DMS114 treated with DMSO at 0.1 percent for 48 hours (cell line): ENCODE measurements at regions not wholly inside any gene's neighbourhood (a gene's known extent, or its start where the extent isn't known, plus 50 kb on each side); places are given as distances from the start of the nearest gene placed in this dataset.

Experiments used
- DNase-seq: peaks from one replicate; lab custom pipeline; 2025; ENCODE audit not compliant: unreplicated experiment; lab: John Stamatoyannopoulos, UW

DNA sequence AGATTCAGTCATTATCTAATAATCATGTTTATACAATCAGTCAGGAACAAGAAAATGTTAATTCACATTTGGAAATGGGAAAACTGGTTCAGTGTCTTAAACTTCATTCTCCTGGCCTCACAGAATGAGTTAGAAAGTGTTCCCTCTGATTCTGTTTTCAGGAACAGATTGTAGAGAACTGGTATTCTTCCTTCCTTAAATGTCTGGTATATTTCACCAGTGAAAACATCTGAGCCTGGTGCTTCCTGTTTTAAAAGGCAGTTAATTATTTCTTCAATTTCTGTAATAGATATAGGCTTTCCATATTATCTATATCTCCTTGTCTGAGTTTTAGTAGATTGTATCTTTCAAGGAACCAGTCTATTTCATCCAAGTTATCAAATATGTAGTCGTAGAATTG lies 97.1 kb upstream of the TMEM168 start:
- DNase-seq, result no peak

DNA sequence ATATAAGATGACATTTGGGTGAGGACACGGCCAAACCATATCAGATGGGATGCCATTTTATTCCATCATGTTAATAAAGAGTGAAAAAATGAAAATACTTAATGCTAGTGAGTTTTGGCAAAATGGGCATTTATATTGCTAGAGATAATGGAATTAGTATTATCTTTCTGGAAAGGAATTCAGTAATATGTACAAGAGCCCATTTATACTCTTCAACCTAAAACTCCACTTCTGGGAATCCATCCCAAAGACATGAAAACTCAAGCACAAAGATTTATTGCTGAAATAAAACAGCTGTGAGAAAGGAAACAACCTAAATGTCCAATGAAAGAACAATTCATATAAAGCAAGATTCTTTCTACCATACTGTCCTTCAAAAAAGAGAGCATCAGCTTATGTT lies 96.0 kb upstream of the TMEM168 start:
- no peak for DNase-seq

DNA sequence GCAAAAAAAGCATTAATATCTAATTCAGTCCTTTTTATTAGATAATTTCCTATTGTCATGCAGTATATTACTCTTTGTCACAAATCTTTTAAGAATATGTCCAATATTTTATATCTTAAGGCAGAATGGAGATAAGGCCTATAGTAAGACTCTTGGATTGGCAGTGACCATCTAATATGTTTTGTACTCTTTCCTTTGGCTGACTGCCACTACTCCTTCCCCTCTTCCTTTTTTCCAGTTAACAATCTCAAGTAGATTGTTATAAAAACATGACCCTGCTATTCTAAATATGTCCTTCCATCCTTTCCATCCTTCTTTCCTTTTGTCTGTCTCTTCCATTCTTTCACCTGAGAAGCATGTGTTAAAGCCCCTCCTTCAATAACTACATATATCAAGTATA lies 92.8 kb upstream of the TMEM168 start:
- DNase-seq, result no peak

DNA sequence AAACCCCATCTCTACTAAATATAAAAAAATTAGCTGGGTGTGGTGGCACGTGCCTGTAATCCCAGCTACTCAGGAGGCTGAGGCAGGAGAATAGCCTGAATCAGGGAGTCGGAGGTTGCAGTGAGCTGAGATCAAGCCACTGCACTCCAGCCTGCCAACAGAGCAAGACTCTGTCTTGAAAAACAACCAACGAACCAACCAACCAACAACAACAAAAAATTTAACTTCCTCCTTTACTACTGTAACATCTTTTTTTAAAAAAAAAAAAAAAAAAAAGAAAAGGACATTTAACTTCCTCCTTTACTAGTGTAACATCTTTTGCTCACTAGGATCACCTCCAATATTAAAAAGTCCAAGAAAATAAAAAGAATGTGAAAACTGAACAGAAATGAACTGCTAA lies 92.3 kb upstream of the TMEM168 start:
- no peak for DNase-seq

DNA sequence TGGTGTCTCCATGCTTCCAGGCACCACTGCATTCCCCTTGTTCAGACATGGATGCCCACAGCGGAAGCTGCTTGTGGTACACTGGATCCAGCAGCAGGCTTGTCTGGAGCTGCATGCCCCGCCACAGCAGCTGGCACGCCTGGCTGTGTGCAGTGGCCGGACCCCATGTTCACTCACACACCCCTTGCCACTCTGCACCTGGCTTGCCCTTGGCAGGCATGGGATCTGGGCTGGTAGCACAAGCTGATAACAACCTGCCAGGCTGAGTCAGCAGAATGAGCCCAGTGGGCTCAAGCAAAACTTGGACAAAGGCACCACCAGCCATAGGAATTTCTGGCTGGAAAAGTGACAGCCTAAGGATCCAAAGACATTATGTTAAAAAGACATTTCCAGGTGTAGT lies 91.8 kb upstream of the TMEM168 start:
- DNase-seq, result no peak

DNA sequence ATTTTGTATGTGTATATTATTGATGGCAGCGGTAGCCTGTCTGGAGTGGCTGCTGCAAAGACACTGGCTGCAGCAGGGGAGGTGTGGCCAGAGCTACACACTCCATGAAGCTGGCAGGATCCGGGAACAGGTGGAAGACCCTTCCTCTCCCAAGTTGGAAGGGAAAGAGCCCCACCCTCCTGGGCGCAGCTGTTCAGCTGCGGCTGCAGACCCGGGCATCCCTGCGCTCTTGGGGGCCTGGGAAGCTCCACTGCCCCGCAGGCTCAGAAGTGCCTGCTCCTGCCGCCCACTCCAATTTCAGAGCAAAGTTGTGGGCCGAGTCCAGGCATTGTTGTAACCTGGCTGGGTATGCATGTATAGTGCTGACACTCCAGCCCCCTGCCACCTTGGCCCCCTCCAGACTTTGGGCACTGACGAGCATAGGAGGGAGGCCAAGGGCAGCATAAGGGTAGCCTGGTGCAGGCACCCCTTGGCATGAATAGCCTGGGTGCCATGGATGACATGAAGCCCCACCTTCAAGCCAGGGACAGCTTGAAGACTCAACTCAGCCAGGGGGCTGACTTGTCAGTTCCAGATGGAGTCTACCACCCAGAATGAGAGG lies 90.7 kb upstream of the TMEM168 start:
- DNase-seq, result no peak

DNA sequence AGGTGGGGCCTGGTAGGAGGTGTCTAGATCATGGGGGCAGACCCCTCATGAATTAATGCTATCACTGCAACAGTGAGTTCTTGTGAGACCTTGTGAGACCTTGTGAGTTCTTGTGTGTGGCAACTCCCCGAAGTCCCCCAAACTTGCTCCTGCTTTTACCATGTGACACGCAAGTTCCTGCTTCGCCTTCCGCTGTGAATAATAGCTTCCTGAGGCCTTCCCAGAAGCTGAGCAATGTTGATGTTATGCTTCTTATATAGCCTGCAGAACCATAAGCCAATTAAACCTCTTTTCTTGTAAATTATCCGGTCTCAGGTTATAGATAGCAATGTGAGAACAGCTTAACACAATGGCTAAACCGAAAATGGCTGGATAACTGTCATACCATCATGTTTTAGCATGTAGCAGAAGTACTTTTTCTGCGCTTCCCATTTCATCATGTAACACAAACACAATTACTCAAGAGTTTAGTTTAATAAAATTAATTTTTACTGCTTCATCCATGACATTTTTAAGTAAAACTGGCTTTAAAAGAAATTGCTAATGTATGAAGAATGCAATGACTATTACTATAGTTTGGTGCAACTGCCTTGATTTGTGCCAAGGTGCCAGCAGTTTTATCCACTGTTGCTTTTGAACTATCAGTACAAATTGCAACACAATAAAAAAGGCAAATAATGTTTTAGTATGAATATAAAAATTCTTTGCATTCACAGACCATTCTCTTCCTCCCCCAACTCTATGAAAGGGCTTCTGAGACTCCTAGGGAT lies 87.7 kb upstream of the TMEM168 start:
- DNase-seq, result no peak

DNA sequence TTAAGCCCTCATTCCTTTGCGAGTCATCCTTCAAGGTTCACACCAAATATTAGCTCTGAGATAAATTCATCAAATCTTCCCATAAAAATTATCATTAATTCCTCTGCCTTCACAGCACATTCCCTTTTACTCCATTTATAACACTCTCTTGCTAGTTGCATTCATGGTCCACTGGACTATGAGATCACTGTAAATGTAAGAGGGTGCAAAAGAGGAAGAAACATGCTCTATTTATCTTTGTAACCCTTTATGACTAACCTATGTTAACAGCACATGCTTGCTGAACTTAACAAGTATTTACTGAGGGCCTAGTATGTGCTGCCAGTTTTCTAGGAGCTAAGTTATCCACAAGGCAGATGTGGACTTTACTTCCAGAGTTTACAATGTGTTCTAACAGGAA lies 86.7 kb upstream of the TMEM168 start:
- DNase-seq, result no peak

DNA sequence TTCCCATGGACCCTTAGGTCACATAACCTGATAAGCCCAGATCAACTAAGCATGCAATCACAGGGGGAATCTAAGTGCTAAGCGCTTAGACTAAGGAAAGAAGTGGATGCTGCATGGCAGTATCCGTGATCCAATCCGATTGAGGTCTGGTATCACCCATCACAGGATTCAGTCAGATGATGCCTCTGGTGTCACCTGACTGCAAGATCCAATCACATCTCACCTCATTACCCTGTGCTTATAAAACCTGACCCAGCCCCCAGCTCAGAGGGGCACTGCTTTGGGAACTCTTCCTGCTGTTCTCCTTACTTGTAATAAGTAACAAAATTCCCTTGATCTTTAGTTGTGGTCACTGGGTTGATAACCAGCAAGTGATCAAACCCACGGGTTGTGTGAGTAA lies 84.7 kb upstream of the TMEM168 start:
- DNase-seq, result no peak

DNA sequence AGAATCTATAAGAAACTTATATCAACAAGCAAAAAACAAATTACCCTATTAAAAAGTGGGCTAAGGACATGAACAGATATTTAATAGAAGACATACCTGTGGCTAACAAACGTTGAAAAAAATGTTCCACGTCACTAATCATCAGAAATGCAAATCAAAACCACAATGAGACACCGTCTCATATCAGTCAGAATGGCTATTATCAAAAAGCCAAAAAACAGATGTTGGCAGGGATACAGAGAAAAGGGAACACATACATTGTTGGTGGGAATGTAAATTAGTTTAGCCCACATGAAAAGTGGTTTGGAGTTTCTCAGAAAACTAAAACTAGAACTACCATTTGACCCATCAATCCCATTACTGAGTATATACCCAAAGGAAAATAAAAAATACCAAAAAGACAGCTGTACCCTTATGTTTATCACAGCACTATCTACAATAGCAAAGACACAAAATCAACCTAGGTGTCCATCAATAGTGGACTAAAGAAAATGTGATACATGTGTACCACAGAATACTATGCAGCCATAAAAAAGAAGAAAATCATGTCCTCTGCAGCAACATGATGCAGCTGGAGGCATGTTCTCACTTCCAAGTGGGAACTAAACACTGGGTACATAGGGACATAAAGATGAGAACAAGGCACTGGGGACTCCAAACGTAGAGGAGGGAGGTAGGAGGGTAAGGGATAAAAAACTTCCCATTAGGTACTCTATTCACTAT lies 83.8 kb upstream of the TMEM168 start:
- DNase-seq, result no peak

DNA sequence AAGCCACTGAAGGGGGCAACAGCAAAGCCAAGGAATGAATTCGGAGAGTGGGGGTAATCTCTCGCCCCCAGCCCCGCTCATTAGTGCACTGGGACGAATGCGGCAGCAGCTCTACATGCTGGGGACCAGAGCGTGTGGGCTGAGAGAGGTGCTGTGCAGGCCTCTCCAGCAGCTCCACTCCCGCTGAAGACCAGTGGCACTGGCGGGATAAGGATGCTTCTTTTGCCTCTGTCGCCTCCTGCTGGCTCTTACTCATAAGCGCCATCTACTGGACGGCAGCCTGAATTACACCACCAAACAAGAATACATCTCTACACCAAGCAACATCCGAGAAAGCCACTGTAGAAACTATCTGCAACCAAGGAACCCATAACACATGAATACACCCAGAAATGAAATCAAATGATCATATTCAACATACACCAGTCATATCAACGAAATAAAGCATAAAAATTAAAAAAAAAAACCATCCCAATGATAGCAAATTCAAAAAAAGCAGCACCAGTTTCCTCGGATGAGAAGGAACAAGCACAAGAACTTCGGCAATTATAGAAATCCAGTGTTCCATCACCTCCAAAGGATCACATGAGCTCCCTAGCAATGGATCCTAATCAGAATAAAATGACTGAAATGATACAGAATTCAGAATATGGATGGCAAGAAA lies 79.0 kb upstream of the TMEM168 start:
- DNase-seq, result peak; percentile 32

DNA sequence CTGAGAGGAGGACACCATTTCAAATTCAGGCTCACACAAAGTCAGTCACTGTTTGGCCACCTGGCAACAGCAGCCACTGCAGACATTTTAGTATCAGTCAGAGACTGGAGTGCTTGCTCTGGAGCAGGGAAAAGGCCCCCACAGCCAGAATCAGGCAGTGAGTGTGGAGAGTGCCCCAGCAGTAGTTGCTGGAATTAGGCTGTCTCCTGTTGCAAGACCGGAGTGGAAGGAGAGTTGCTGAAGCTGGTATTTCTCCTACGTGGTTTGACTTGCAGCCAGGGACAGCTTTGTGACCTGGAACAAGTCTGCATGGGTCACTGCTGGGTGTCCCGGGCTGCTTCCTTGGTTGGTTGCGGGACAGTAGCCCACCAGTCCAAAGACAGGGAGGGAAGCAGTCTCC lies 78.4 kb upstream of the TMEM168 start:
- no peak for DNase-seq

DNA sequence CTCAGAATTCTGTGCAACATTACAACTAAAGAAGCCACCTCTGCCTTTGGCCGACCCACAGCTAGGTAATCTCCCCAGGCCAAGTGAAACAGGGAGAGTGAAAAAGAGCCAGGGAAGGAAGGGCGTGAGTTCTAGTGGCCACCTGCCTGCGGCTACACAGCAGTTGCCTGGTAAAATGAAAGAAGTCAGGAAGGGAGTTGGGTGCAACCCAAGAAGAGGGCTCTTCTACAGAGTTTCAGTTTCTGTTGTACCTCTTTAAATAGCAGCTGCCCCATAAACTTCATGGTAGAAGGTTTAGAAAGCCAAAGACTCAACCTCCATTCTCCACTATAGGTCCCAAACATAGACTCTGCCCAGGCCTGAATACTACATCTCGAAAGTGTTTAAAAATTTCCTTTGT lies 76.2 kb upstream of the TMEM168 start:
- no peak for DNase-seq

DNA sequence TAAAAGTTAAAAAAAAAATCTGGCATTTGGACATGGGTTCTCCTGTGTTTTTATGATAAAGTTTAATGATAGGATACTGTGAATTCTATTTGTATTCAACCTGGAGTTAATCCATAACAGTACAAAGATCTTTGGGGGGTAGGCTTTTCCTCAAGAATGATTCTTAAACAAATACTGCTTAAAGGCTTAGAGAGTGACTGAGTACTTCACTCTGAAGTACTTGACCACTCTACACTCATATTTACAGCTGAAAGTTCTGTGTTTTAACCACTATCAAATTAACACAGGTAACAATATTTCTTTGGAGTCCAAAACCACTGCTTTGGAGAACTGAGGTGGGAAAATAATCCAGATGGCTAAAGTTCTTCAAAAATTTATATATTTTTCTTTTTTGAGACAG lies 74.2 kb upstream of the TMEM168 start:
- no peak for DNase-seq

DNA sequence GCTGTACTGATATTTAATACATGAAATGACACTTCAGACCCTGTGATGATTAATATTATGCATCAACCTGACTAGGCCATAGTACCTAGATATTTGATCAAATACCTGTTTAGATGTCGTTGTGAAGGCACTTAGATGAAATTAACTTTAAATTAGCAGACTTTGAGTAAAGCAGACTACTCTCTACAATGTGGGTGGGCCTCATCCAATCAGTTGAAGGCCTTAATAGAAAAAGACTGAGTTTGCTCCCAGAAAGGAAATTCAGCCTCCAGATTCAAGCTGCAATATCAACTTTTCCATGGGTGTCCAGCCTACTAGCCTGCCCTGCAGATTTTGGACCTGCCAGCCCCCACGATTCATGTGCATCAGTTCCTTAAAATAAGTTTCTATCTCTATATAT lies 68.6 kb upstream of the TMEM168 start:
- DNase-seq, result no peak

DNA sequence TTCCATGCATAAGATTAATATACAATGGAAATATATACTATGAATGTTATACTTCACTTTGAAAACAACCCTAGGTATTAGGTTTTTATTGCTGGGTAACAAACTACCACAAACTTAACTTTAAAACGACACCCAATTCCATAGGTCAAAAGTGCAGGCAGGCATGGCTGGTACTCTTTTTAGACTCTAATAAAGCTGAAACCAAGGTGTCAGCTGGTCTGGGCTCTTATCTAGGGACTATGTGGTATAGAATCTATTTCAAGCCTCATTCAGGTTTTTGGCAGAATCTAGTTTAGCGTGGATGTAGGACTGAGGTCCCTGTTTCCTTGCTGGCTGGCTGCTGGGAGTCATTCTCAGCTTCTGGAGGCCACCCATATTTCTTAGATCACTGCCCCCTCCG lies 65.0 kb upstream of the TMEM168 start:
- no peak for DNase-seq

DNA sequence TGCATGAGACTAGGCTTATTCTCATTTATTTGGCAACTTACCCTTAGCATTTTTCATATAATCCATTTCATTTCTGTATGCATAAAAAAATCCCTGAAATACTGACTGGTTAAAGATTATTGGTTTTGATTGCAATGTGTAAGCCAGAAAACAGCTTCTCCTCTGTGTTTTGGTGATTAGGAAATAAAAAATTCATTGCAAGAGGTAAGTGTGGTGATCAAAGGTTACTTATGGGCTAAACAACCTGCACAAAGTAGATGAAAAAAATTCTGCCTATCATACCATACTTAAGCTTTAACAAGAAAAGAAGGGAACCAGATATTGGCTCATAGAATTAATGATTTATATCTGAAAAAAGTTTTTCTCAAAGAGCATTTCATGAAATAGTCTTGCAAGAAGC lies 64.0 kb upstream of the TMEM168 start:
- DNase-seq, result no peak

DNA sequence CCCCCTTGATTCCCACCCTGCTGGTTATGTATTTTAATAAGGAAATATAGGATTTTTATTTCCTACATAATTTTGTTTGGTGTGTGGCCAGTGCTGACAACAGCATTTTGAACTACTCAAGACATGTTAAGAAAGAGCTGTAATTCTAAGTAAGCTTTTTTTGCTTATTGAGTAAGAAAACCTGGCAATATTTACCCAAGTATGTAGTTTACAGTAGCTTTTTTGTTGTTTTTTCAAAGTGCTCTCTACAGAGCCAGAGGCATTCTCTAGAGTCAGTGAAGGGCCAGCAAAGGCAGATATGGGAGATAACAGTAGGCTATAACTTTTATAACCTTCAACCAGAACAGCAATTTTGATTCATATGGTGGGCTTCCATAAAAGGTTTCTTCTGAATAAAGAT lies 63.2 kb upstream of the TMEM168 start:
- no peak for DNase-seq

DNA sequence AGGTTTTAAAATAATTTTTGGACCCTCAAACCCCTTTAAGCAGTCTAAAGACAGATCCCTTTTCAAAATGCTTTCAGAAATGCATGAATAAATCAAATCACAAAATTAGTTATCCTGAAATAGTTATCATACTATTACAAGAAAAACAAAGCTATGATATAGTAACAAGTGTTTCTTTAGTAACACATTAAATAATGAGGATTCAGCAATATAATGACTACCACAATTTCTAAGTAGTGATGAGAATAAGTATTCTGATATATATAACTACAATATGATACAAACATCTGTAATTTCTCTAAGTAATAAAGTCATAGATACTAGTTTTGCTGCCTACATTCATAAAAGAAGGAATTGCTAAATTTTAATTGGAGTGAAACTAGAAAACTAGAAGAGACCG lies 53.0 kb upstream of the TMEM168 start:
- no peak for DNase-seq
